GM12864 (cell line): ENCODE measurements at regions not wholly inside any gene's neighbourhood (a gene's known extent, or its start where the extent isn't known, plus 50 kb on each side); places are given as distances from the start of the nearest gene placed in this dataset.

Source experiments
- DNase-seq: peaks from one replicate; pipeline ENCODE4 v3.0.0-alpha.2; 2011; ENCODE audit warnings: low read depth
- H3K4me3 ChIP-seq: 2 replicates; pipeline ENCODE4 v1.5.1; 2011; ENCODE audit warnings: mild to moderate bottlenecking, low read depth, low read length, control low read depth
- CTCF ChIP-seq: IDR thresholded peaks from 2 replicates; pipeline ENCODE4 v1.5.1; 2011; ENCODE audit warnings: low read depth, mild to moderate bottlenecking, moderate library complexity, low read length, control low read depth, inconsistent platforms; ENCODE audit errors: missing control alignments

DNA sequence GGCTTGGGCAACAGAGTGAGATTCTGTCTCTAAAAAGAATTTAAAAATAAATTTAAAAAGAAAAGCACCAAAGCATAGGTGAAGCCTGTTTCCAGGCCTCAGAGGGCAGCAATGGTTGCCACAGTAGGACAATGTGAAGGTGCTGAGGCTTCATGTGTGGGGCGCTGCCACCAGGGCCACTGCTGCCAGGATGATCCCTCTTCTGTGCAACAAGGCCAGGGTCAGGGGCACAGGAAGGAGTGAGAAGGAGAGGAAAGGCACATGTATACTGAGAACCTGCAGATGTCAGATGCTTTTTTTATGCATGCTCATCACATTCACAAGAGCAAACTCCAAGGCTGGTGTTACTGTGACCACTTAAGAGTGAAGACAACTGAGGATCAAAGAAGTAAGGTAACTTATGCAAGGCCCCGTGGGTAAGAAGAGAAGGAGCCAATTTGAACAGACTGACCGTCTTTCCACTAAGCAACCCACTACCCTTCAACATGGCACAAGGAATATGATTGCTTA, 79.7 kb upstream of the ACKR3 start:
- DNase-seq: no peak
- no peak for TF ChIP-seq CTCF
- H3K4me3 ChIP-seq: no peak overlapping the region

DNA sequence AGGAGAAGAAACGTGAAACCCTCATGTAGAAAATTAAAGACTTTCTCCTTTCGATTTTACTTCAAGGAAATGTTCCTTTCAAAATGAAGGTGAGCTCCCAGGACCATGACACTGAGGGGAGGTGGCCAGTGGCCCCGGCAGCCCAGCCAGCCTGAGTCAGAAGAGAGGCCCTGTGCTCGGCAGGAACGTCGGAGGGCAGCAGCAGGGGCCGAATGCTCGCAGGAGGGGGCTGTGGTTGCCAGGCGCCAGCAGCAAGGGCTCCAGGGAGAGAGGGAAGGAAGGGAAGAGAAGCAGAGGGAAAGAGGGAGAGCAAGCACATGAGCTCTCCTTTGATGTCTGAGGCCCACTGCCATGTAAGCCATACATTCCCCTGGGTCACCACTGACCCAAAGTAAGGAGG, 73.3 kb upstream of the ACKR3 start:
- no peak overlapping the region for H3K4me3 ChIP-seq
- TF ChIP-seq CTCF: no peak
- no peak for DNase-seq

DNA sequence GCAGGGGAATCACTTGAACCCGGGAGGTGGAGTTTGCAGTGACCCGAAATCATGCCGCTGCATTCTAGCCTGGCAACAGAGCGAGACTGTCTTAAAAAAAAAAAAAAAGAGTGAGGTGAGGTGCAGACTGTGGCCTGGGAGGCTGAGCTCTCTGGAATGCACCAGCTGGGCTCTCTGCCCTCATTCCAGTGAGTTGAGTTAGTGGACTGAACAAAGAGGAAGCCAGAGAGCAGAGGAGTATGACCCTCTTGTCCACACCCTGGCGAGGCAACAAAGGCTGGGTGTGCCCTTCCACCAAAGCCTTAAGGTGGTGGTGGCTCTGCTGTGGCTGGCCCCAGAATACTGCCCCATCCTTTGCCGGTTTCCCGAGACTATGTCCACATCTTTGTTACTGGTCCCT, 71.3 kb upstream of the ACKR3 start:
- H3K4me3 ChIP-seq: no peak overlapping the region
- no peak for TF ChIP-seq CTCF
- DNase-seq: no peak

GRCh38 chr2:236499691-236500578, 69.7 kb upstream of the ACKR3 start:
- no peak for DNase-seq
- no peak overlapping the region for H3K4me3 ChIP-seq
- no peak for TF ChIP-seq CTCF

DNA sequence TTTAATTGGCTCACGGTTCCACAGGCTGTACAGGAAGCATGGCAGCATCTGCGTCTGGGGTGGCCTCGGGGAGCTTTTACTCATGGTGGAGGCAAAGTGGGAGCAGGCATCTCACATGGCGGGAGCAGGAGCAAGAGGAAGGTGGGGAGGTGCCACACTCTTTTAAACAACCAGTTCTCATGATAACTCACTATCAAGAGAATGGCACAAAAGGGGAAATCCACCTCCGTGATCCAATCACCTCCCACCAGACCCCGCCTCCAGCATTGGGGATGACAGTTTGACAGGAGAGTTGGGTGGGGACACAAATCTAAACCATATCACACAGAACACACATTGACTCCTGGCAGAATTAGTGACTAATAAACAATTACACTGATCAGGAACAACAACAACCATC, 68.6 kb upstream of the ACKR3 start:
- DNase-seq: no peak
- H3K4me3 ChIP-seq: no peak overlapping the region
- TF ChIP-seq CTCF: no peak

GRCh38 chr2:236501531-236501930, 68.1 kb upstream of the ACKR3 start:
- no peak for DNase-seq
- no peak for TF ChIP-seq CTCF

GRCh38 chr2:236503100-236503499, 66.5 kb upstream of the ACKR3 start:
- DNase-seq: no peak
- no peak overlapping the region for H3K4me3 ChIP-seq
- TF ChIP-seq CTCF: peak; percentile 36

More at GRCh38 chr2:236501531-236501930, 68.1 kb upstream of the ACKR3 start:
- H3K4me3 ChIP-seq: no peak overlapping the region
